GM13977 (cell line): ENCODE measurements at regions not wholly inside any gene's neighbourhood (a gene's known extent, or its start where the extent isn't known, plus 50 kb on each side); places are given as distances from the start of the nearest gene placed in this dataset.

ENCODE experiments used
- DNase-seq: peaks from one replicate; pipeline ENCODE4 v3.0.0; 2012; ENCODE audit warnings: low spot score
- CTCF ChIP-seq: IDR thresholded peaks from 2 replicates; pipeline ENCODE4 v1.5.1; 2012; ENCODE audit warnings: mild to moderate bottlenecking, control low read depth; ENCODE audit not compliant: insufficient read depth; ENCODE audit errors: extremely low read depth, missing control alignments
- in situ Hi-C: fragments of 300-500 bp; cut with MboI; formaldehyde crosslinking; loops from one replicate; pipeline ENCODE4 v1.12.0; 2022; ENCODE audit warnings: low sequenced_read_pairs, low pct_unique_long_range_greater_than_20kb, mixed read lengths, inconsistent platforms; ENCODE audit not compliant: unreplicated experiment

- TF ChIP-seq CTCF, result no peak
- no peak for DNase-seq
- in situ Hi-C loops, result no loop called here
Measured at GRCh38 chr5:121725450-121725849, 126.2 kb upstream of the FTMT start.

- no peak for DNase-seq
- TF ChIP-seq CTCF, result no peak
- in situ Hi-C loops, result no loop called here
Measured at GRCh38 chr5:121726991-121727390, 124.7 kb upstream of the FTMT start.

- TF ChIP-seq CTCF, result no peak
- DNase-seq, result no peak
- in situ Hi-C loops, result no loop called here
Measured at GRCh38 chr5:121731377-121731776, 120.3 kb upstream of the FTMT start.

- no peak for TF ChIP-seq CTCF
- in situ Hi-C loops, result no loop called here
- DNase-seq, result no peak
Measured at GRCh38 chr5:121735618-121736017, 116.1 kb upstream of the FTMT start.

- TF ChIP-seq CTCF, result no peak
- no peak for DNase-seq
- in situ Hi-C loops, result no loop called here
Measured at GRCh38 chr5:121737120-121737519, 114.6 kb upstream of the FTMT start.

- TF ChIP-seq CTCF, result no peak
- no peak for DNase-seq
- in situ Hi-C loops, result no loop called here
Measured at GRCh38 chr5:121741156-121741555, 110.5 kb upstream of the FTMT start.

- no peak for DNase-seq
- in situ Hi-C loops, result no loop called here
- no peak for TF ChIP-seq CTCF
Measured at GRCh38 chr5:121744577-121744976, 107.1 kb upstream of the FTMT start.
